Left lung (tissue), 4 donors: ENCODE measurements at regions not wholly inside any gene's neighbourhood (a gene's known extent, or its start where the extent isn't known, plus 50 kb on each side); places are given as distances from the start of the nearest gene placed in this dataset.

Experiments
- ATAC-seq: fragments of 200-7000 bp; cut with Tn5 transposase; one replicate; pipeline ENCODE4 v1.9.1; 2020; ENCODE audit warnings: moderate library complexity
- DNase-seq, 4 donors: peaks; one replicate each; pipeline ENCODE4 v3.0.0-alpha.2; 2013 to 2020
- H3K27ac ChIP-seq, 2 donors: fragments of 200-600 bp; sonication (generic) in 1 of 2; one replicate each; pipeline versions ENCODE4 v1.5.0 to v1.8.0; 2020 to 2021
- H3K27me3 ChIP-seq, 2 donors: fragments of 200-600 bp; sonication (generic) in 1 of 2; one replicate each; pipeline versions ENCODE4 v1.5.0 to v1.8.0; 2020 to 2021
- H3K36me3 ChIP-seq, 2 donors: fragments of 200-600 bp; sonication (generic) in 1 of 2; one replicate each; pipeline versions ENCODE4 v1.5.0 to v1.8.0; 2020 to 2021
- H3K4me1 ChIP-seq, 2 donors: fragments of 200-600 bp; one replicate each; pipeline ENCODE4 v1.8.0; 2021
- H3K4me3 ChIP-seq, 2 donors: fragments of 200-600 bp; sonication (generic) in 1 of 2; one replicate each; pipeline versions ENCODE4 v1.5.0 to v1.8.0; 2020 to 2021; ENCODE audit warnings: mild to moderate bottlenecking in 1 of 2
- H3K9me3 ChIP-seq, 2 donors: fragments of 200-600 bp; sonication (generic) in 1 of 2; one replicate each; pipeline versions ENCODE4 v1.5.0 to v1.8.0; 2020 to 2021
- CTCF ChIP-seq, 2 donors: fragments of 200-600 bp; sonication (generic) in 1 of 2; IDR thresholded peaks; one replicate each; pipeline versions ENCODE4 v1.5.0 to v1.8.0; 2021; ENCODE audit warnings: antibody characterized with exemption in 2 of 2
- intact Hi-C, 2 donors: fragments of 100-400 bp; cut with DNase I; formaldehyde crosslinking; loops; one replicate each; pipeline versions ENCODE4 v1.11.2 to v1.14.2; 2022
- donor health status: DM: no; HTN: yes; CAD: no.
- donor health status: DM: no; HTN: no; CAD: no.

DNA sequence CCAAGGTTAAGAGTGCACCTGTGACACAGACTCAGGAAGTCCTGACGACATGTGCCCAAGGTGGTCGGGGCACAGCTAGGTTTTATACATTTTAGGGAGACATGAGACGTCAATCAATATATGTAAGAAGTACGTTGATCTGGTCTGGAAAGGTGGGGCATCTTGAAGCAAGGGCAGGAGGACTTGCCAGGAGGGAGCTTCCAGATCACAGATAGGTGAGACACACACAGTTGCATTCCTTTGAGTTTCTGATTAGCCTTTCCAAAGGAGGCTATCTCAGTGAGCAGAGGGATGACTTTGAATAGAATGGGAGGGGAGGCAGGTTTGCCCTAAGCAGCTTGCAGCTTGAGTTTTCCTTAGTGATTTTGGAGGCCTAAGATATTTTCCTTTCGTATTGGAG is 257.4 kb downstream of the CGGBP1 start:
- Histone ChIP-seq H3K36me3 (no peaks in the 10 kb centered on the region), H3K9me3 (no peaks in the 10 kb centered on the region), H3K4me3 (no peak overlapping the region), H3K4me1 (no peaks in the 10 kb centered on the region), H3K27me3 (no peaks in the 10 kb centered on the region), H3K27ac (no peak overlapping the region)
- TF ChIP-seq CTCF (IDR thresholded peaks at IDR 0.05) = no peak
- intact Hi-C loops = no loop called here
- no peak for DNase-seq
- no peak for ATAC-seq

DNA sequence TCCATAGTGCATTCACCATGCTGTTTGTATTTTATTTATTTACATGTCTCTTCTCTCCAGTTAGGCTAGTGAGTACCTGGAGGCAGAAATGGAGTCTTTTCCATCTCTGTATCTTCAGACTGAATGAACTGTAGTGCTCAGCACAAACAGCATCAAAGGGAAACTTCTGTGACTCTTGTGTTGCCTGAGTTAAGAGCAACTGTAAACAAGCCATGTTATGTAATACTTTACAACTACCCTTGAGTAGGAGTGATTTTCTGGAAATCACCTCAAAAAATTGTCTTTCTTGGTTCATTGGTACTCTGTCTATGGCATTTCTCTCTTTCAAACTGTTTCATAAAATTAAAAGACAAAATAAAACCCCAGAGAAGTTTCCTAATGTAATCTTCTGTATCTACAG is 258.3 kb downstream of the CGGBP1 start:
- TF ChIP-seq CTCF (IDR thresholded peaks at IDR 0.05) = no peak
- Histone ChIP-seq H3K36me3 (no peaks in the 10 kb centered on the region), H3K27me3 (no peaks in the 10 kb centered on the region), H3K4me3 (no peak overlapping the region), H3K27ac (no peak overlapping the region), H3K4me1 (peaks cover 0 to 5% of the 10 kb centered on the region in 2 donors), H3K9me3 (no peaks in the 10 kb centered on the region)
- ATAC-seq (no peak), DNase-seq (no peak)
- intact Hi-C loops = no loop called here

GRCh38 chr3:87798567-87798947 is 260.2 kb downstream of the CGGBP1 start:
- Histone ChIP-seq H3K4me3 (no peak overlapping the region), H3K4me1 (peaks cover 0 to 6% of the 10 kb centered on the region in 2 donors), H3K9me3 (no peaks in the 10 kb centered on the region), H3K36me3 (no peaks in the 10 kb centered on the region), H3K27ac (no peak overlapping the region), H3K27me3 (peaks cover 3 to 10% of the 10 kb centered on the region in 2 donors)
- no peak for TF ChIP-seq CTCF (IDR thresholded peaks at IDR 0.05)
- no peak for DNase-seq
- intact Hi-C loops = no loop called here
- no peak for ATAC-seq

DNA sequence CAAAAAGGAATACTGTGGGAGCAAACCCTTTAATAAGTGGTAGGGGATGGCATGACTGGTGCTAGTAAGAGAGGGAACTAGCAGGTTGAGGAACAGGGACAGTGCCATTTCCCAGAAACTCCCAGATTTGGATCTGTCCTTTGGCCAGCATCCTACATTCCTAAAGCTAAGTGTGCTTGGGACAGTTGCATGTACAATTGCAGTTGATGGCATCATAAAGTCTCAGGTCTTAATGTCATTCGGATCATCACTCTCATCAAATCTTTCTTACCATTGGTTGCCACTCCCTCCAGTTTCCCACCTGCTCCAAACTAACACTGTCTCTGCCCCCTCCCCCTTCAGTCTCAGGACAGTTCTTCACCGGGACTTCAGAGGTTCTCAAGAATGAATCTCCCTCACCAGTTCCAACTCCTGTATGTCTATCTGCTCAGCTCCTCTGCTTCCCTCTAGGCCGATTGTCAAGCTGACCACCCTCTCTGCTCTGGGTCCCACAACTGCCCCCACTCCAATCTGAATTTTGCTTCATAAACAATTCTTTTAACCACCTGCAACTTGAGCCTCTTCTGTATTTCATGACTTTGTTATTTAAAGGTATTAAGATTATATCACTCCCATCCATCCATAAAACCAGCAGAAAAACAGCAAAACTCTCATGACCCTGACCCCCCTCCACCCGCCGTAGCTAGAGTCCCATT is 260.8 kb downstream of the CGGBP1 start:
- Histone ChIP-seq H3K36me3 (no peaks in the 10 kb centered on the region), H3K27ac (no peak overlapping the region), H3K4me3 (no peak overlapping the region), H3K4me1 (peaks cover under 1 to 10% of the 10 kb centered on the region in 2 donors), H3K9me3 (no peaks in the 10 kb centered on the region), H3K27me3 (peaks cover 8 to 15% of the 10 kb centered on the region in 2 donors)
- ATAC-seq = no peak
- intact Hi-C loops = no loop called here
- DNase-seq = no peak
- no peak for TF ChIP-seq CTCF (IDR thresholded peaks at IDR 0.05)

GRCh38 chr3:87796843-87797185 is 262.0 kb downstream of the CGGBP1 start:
- Histone ChIP-seq H3K4me1 (peaks cover 6 to 23% of the 10 kb centered on the region in 2 donors), H3K4me3 (no peak overlapping the region), H3K27me3 (peaks cover 20 to 27% of the 10 kb centered on the region in 2 donors), H3K9me3 (no peaks in the 10 kb centered on the region), H3K27ac (no peak overlapping the region), H3K36me3 (no peaks in the 10 kb centered on the region)
- DNase-seq = no peak
- no peak for ATAC-seq
- no peak for TF ChIP-seq CTCF (IDR thresholded peaks at IDR 0.05)
- intact Hi-C loops = no loop called here
